HAP-1 (cell line): ENCODE measurements at regions not wholly inside any gene's neighbourhood (a gene's known extent, or its start where the extent isn't known, plus 50 kb on each side); places are given as distances from the start of the nearest gene placed in this dataset.
"Not testable (repeated sequence)": the region's sequence is repeated elsewhere in the genome, so short reads cannot be mapped to it uniquely, and the experiment has no call there.

ENCODE experiments used
- DNase-seq, 2 experiments: peaks; one replicate each; pipeline ENCODE4 v3.0.0-alpha.2; 2016 to 2020; ENCODE audit warnings: low spot score in 2 of 2
- H3K27me3 ChIP-seq: fragments of 250-450 bp; sonication (Bioruptor Pico); 2 replicates; pipeline ENCODE4 v1.5.1; 2020; ENCODE audit warnings: low read depth, mild to moderate bottlenecking, moderate library complexity
- H3K36me3 ChIP-seq: fragments of 250-450 bp; sonication (Bioruptor Pico); replicated peaks from 2 replicates; pipeline ENCODE4 v1.5.1; 2020; ENCODE audit warnings: mild to moderate bottlenecking
- H3K4me1 ChIP-seq: fragments of 250-450 bp; sonication (Bioruptor Pico); 2 replicates; pipeline ENCODE4 v1.5.1; 2020; ENCODE audit warnings: mild to moderate bottlenecking
- H3K4me3 ChIP-seq: fragments of 250-450 bp; sonication (Bioruptor Pico); 2 replicates; pipeline ENCODE4 v1.5.1; 2020; ENCODE audit warnings: mild to moderate bottlenecking, moderate library complexity
- H3K9me3 ChIP-seq: fragments of 250-450 bp; sonication (Bioruptor Pico); 2 replicates; pipeline ENCODE4 v1.5.1; 2020; ENCODE audit warnings: mild to moderate bottlenecking, moderate library complexity
- in situ Hi-C: fragments of 300-500 bp; cut with MboI; formaldehyde crosslinking; loops from 3 replicates; pipeline ENCODE4 v1.14.3; 2020; ENCODE audit warnings: low sequenced_read_pairs, inconsistent platforms, mixed read lengths

GRCh38 chr4:34289962-34290361 lies 1954.4 kb downstream of the ARAP2 start:
- Histone ChIP-seq H3K4me1 (no peaks in the 10 kb centered on the region), H3K9me3 (no peaks in the 10 kb centered on the region), H3K36me3 (no peaks in the 10 kb centered on the region), H3K27me3 (no peaks in the 10 kb centered on the region), H3K4me3 (no peak overlapping the region)
- DNase-seq, result no peak
- in situ Hi-C loops, result no loop called here

DNA sequence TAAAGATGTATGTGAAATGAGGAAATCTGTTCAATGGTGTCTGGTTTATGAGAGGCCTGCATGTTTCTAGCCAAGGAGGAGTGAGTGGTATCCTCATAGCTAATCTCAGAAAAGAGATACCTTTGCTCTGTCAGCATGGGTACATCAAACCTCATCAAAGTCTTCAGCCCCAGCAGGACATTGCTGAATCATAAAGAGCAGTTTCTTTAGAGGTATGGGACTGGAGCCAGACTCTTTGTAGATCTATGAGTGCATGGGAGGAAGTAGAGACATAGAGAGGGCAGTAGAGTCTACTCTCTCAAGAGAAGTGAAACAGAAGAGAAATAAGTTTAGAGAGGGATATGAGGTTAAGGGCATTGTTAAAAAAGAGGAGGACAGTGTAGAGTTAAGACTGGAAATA lies 1950.9 kb downstream of the ARAP2 start:
- Histone ChIP-seq H3K27me3 (no peaks in the 10 kb centered on the region), H3K9me3 (no peaks in the 10 kb centered on the region), H3K4me3 (no peak overlapping the region), H3K36me3 (no peaks in the 10 kb centered on the region), H3K4me1 (no peaks in the 10 kb centered on the region)
- DNase-seq, result no peak
- in situ Hi-C loops, result no loop called here

GRCh38 chr4:34309383-34309906 lies 1934.9 kb downstream of the ARAP2 start:
- H3K9me3 ChIP-seq, result no peaks in the 10 kb centered on the region
- no peaks in the 10 kb centered on the region for H3K36me3 ChIP-seq
- no peak overlapping the region for H3K4me3 ChIP-seq
- H3K27me3 ChIP-seq, result no peaks in the 10 kb centered on the region
- H3K4me1 ChIP-seq, result peaks cover 27% of the 10 kb centered on the region
- in situ Hi-C loops, result no loop called here
- peak; percentile 56 to 98 for DNase-seq

GRCh38 chr4:34318773-34319172 lies 1925.5 kb downstream of the ARAP2 start:
- no peak for DNase-seq
- Histone ChIP-seq H3K9me3 (no peaks in the 10 kb centered on the region), H3K27me3 (no peaks in the 10 kb centered on the region), H3K36me3 (no peaks in the 10 kb centered on the region), H3K4me3 (no peak overlapping the region), H3K4me1 (peaks cover 4% of the 10 kb centered on the region; the same call in 1 of the 2 replicates)
- in situ Hi-C loops, result no loop called here

DNA sequence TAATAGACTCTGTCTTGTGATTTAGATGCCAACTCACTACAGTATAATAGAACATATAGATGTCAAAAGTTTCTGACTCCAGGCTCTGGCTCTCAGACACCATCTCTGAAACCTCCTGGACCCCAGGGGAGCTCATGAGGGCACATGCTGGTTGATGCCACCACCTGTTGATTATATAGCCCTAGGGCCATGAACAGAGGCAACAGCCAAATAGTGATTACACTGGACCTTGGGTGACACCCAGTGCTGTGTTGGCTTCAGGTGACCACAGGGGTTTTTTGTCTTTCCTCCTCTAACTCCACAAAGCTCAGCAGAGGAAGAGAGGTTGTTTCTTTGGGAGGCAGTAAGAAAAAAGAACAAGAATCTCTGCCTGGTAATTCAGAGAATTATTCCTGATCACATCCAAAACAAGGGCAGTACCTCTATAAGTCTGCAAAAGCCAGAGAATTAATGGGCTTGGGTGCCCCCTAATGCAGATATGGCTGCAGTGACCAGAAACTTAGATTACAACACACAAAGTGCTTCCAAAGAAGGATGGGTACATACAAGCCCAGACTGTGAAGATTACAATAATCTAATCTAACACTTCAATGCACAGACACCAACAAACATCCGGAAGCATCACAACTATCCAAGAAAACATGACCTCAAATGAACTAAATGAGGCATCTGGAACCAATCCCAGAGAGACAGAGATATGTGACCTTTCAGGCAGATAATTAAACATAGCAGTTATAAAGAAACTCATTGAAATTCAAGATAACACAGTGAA lies 1920.6 kb downstream of the ARAP2 start:
- no peaks in the 10 kb centered on the region for H3K9me3 ChIP-seq
- in situ Hi-C loops, result no loop called here

GRCh38 chr4:34328939-34329338 lies 1915.4 kb downstream of the ARAP2 start:
- in situ Hi-C loops, result no loop called here

More for the DNA sequence above, 1920.6 kb downstream of the ARAP2 start:
- Histone ChIP-seq H3K36me3 (no peaks in the 10 kb centered on the region), H3K4me1 (peaks cover 5% of the 10 kb centered on the region; the same call in 1 of the 2 replicates), H3K4me3 (no peak overlapping the region), H3K27me3 (no peaks in the 10 kb centered on the region)
- no peak for DNase-seq

GRCh38 chr4:34335156-34335555 lies 1909.2 kb downstream of the ARAP2 start:
- H3K4me3 ChIP-seq, in situ Hi-C loops, DNase-seq: not testable (repeated sequence)

More at GRCh38 chr4:34328939-34329338, 1915.4 kb downstream of the ARAP2 start:
- H3K9me3 ChIP-seq, result no peaks in the 10 kb centered on the region
- H3K27me3 ChIP-seq, result no peaks in the 10 kb centered on the region
- peaks cover 3% of the 10 kb centered on the region; the same call in 1 of the 2 replicates for H3K4me1 ChIP-seq
- no peaks in the 10 kb centered on the region for H3K36me3 ChIP-seq
- no peak overlapping the region for H3K4me3 ChIP-seq
- no peak for DNase-seq

DNA sequence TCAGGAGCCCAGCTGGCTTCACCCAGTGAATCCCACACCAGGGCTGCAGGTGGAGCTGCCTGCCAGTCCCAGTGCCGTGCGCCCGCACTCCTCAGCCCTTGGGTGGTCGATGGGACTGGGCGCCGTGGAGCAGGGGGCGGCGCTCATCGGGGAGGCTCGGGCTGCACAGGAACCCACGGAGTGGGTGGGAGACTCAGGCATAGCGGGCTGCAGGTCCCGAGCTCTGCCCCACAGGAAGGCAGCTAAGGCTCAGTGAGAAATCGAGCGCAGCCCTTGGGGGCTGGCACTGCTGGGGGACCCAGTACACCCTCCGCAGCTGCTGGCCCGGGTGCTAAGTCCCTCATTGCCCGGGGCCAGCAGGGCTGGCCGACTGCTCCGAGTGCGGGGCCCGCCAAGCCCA lies 1908.8 kb downstream of the ARAP2 start:
- H3K4me1 ChIP-seq, H3K27me3 ChIP-seq, H3K36me3 ChIP-seq, H3K4me3 ChIP-seq, DNase-seq, in situ Hi-C loops, H3K9me3 ChIP-seq: not testable (repeated sequence)

More at GRCh38 chr4:34335156-34335555, 1909.2 kb downstream of the ARAP2 start:
- H3K27me3 ChIP-seq, H3K4me1 ChIP-seq, H3K36me3 ChIP-seq, H3K9me3 ChIP-seq: not testable (repeated sequence)

DNA sequence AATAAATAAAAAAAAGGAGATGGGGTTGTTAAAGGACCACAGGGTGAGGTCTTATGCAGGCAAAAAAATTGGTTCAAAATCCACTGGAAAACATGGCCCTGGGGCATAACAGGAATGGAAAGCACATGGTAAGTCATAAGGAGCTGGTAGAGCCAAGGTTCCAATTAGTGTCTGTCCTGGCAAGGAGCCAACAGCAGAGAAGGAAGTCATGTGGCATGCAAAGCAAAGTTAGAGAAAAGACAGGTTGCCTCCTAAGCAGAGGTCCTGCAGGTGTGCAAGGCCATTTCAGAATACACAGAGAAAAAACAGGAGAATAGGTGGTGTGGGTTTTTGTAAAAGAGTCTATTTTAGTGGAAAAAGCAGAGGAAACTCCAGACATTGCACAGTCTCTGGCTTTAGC lies 1881.7 kb downstream of the ARAP2 start:
- Histone ChIP-seq H3K27me3 (no peaks in the 10 kb centered on the region), H3K36me3 (no peaks in the 10 kb centered on the region; the same call in 1 of the 2 replicates), H3K4me3 (no peak overlapping the region), H3K4me1 (peaks cover 15% of the 10 kb centered on the region), H3K9me3 (no peaks in the 10 kb centered on the region)
- in situ Hi-C loops, result no loop called here
- DNase-seq, result no peak

DNA sequence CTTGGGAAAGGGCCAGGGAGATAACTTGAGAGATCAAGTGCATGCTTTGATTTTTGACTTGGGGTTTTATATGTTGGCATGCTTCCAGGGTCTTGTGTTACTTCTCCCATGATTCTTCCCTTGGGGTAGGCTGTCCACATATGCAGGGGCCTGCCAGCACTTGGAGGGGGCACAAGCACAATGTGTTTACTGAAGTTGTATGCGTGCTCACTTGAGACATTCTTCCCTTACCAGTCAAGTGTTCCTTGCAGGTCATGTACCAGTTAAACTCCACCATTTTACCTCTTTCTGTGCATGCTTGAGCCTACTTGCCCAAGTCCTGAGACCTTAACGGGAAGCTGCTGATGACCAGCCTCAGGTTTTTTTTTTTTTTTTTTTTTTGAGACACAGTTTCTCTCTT lies 1880.5 kb downstream of the ARAP2 start:
- Histone ChIP-seq H3K27me3 (no peaks in the 10 kb centered on the region), H3K36me3 (no peaks in the 10 kb centered on the region; the same call in 1 of the 2 replicates), H3K4me3 (no peak overlapping the region), H3K9me3 (no peaks in the 10 kb centered on the region), H3K4me1 (peaks cover 15% of the 10 kb centered on the region)
- in situ Hi-C loops, result no loop called here
- no peak for DNase-seq

DNA sequence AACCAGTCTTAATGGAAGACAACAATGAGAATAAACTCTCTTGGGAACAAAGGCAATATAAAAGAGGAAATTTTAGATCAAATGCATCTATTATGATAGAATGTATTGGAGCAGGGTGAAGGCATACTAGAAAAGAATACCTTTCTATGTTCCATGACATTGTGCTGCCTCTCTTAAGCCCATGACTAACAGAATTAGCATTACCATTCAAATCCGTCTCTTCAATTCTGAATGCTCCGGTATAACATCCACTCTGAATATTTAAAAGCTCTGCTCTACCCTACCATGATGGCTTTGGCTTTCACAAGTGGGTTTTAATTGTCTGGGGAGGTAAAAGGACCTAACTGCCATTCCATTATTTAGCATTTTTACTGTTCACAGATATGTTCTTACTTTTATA lies 1878.4 kb downstream of the ARAP2 start:
- no peaks in the 10 kb centered on the region for H3K27me3 ChIP-seq
- in situ Hi-C loops, result no loop called here
- H3K4me3 ChIP-seq, result no peak overlapping the region
- H3K4me1 ChIP-seq, result peaks cover 15% of the 10 kb centered on the region
- H3K9me3 ChIP-seq, result no peaks in the 10 kb centered on the region
- H3K36me3 ChIP-seq, result no peaks in the 10 kb centered on the region
- peak; percentile 26 to 95 for DNase-seq

GRCh38 chr4:34371676-34372075 lies 1872.6 kb downstream of the ARAP2 start:
- Histone ChIP-seq H3K36me3 (no peaks in the 10 kb centered on the region), H3K9me3 (no peaks in the 10 kb centered on the region), H3K4me3 (no peak overlapping the region), H3K27me3 (no peaks in the 10 kb centered on the region), H3K4me1 (peaks cover 8% of the 10 kb centered on the region)
- DNase-seq, result no peak
- in situ Hi-C loops, result no loop called here

DNA sequence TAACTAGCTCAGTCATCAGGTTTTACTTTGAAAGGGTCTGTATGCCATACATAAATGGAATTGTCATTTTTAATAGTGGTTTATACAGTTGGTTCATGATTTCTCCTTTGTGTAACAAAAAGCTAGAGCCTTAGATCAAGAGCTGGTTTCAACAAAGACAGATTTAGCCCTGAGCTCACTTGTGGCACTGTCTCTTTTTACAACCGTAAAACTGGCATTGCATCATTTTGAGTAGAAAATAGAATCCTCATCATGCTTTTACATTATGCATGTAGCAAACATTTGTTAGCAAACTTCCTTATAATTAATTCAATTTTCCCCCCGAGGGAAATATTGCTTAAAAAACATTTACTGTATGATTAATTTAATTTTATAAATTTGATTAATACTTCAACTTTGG lies 1871.5 kb downstream of the ARAP2 start:
- Histone ChIP-seq H3K27me3 (no peaks in the 10 kb centered on the region), H3K4me1 (peaks cover 5% of the 10 kb centered on the region; the same call in 1 of the 2 replicates), H3K4me3 (no peak overlapping the region), H3K36me3 (no peaks in the 10 kb centered on the region), H3K9me3 (no peaks in the 10 kb centered on the region)
- no peak for DNase-seq
- in situ Hi-C loops, result no loop called here

DNA sequence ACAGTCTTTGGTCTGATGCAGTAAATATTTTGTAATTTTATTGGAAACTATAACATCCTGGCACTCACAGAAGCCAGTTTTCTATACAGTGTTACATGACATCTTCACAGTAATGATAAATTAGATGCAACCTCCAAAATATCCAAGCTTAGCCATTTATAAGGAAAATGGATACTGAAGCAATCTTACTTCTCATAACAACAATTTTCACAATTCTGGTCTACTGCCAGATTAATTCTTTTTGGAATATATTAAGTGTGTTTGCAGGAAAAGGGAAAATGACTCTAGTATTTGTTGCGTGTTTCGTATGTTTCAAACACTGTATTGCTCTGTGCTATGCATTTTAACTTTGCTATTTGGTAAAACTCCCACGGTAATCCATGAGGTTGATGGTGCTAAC lies 1870.9 kb downstream of the ARAP2 start:
- H3K4me3 ChIP-seq, result no peak overlapping the region
- no peak for DNase-seq
- H3K9me3 ChIP-seq, result no peaks in the 10 kb centered on the region
- H3K4me1 ChIP-seq, result peaks cover 5% of the 10 kb centered on the region; the same call in 1 of the 2 replicates
- H3K27me3 ChIP-seq, result no peaks in the 10 kb centered on the region
- in situ Hi-C loops, result no loop called here
- H3K36me3 ChIP-seq, result no peaks in the 10 kb centered on the region
